H9 (cell line): ENCODE measurements at regions not wholly inside any gene's neighbourhood (a gene's known extent, or its start where the extent isn't known, plus 50 kb on each side); places are given as distances from the start of the nearest gene placed in this dataset.

ENCODE experiments used
- DNase-seq: peaks from one replicate; pipeline ENCODE4 v3.0.0-alpha.2; 2017
- H2AFZ ChIP-seq: one replicate; pipeline ENCODE4 v1.6.1; 2013; ENCODE audit warnings: mild to moderate bottlenecking, low read length, control low read depth, moderate library complexity
- H2AK5ac ChIP-seq: 2 replicates; pipeline ENCODE4 v1.6.1; 2013; ENCODE audit warnings: low read length, control low read depth, mixed read lengths; ENCODE audit not compliant: insufficient read length
- H2BK120ac ChIP-seq: one replicate; pipeline ENCODE4 v1.6.1; 2013; ENCODE audit warnings: low read depth, mild to moderate bottlenecking, low read length, control low read depth, inconsistent platforms; ENCODE audit not compliant: poor library complexity, severe bottlenecking
- H2BK12ac ChIP-seq: 2 replicates; pipeline ENCODE4 v1.6.1; 2013; ENCODE audit warnings: low read length, control low read depth, mixed read lengths, low read depth; ENCODE audit not compliant: insufficient read length
- H2BK15ac ChIP-seq: 2 replicates; pipeline ENCODE4 v1.6.1; 2013; ENCODE audit warnings: low read depth, low read length, control low read depth
- H2BK20ac ChIP-seq: one replicate; pipeline ENCODE4 v1.6.1; 2013; ENCODE audit warnings: low read depth, mild to moderate bottlenecking, low read length, control low read depth, inconsistent platforms; ENCODE audit not compliant: poor library complexity, severe bottlenecking
- H2BK5ac ChIP-seq: 2 replicates; pipeline ENCODE4 v1.6.1; 2013; ENCODE audit warnings: low read length, control low read depth, mixed read lengths; ENCODE audit not compliant: insufficient read length
- H3K14ac ChIP-seq: 2 replicates; pipeline ENCODE4 v1.6.1; 2013; ENCODE audit warnings: low read length, control low read depth; ENCODE audit not compliant: insufficient read depth
- H3K18ac ChIP-seq: 2 replicates; pipeline ENCODE4 v1.6.1; 2013; ENCODE audit warnings: low read depth, mild to moderate bottlenecking, mixed read lengths, low read length, control low read depth; ENCODE audit not compliant: insufficient read length
- H3K23ac ChIP-seq: 2 replicates; pipeline ENCODE4 v1.6.1; 2013; ENCODE audit warnings: low read length, control low read depth, mixed read lengths, low read depth; ENCODE audit not compliant: insufficient read length
- H3K23me2 ChIP-seq: 2 replicates; pipeline ENCODE4 v1.6.1; 2013; ENCODE audit warnings: low read depth, mild to moderate bottlenecking, mixed read lengths, low read length, control low read depth; ENCODE audit not compliant: insufficient read length, poor library complexity, severe bottlenecking
- H3K27ac ChIP-seq: 2 replicates; pipeline ENCODE4 v1.5.1; 2013; ENCODE audit warnings: low read length, control low read depth, mixed read lengths, low read depth; ENCODE audit not compliant: insufficient read length
- H3K27me3 ChIP-seq: 2 replicates; pipeline ENCODE4 v1.6.1; 2013; ENCODE audit warnings: low read length, control low read depth, inconsistent platforms; ENCODE audit not compliant: insufficient read depth
- H3K4ac ChIP-seq: 2 replicates; pipeline ENCODE4 v1.6.1; 2013; ENCODE audit warnings: low read depth, mild to moderate bottlenecking, control low read depth, inconsistent platforms, low read length, moderate library complexity
- H3K4me1 ChIP-seq: 2 replicates; pipeline ENCODE4 v1.6.1; 2013; ENCODE audit warnings: low read length, control low read depth, inconsistent platforms; ENCODE audit not compliant: insufficient read depth
- H3K4me2 ChIP-seq: 2 replicates; pipeline ENCODE4 v1.6.1; 2013; ENCODE audit warnings: low read length, control low read depth, mixed read lengths; ENCODE audit not compliant: insufficient read length, insufficient read depth
- H3K56ac ChIP-seq: 2 replicates; pipeline ENCODE4 v1.6.1; 2013; ENCODE audit warnings: low read depth, mild to moderate bottlenecking, mixed read lengths, low read length, control low read depth; ENCODE audit not compliant: insufficient read length
- H3K79me1 ChIP-seq: 2 replicates; pipeline ENCODE4 v1.6.1; 2013; ENCODE audit warnings: low read depth, mild to moderate bottlenecking, moderate library complexity, low read length, control low read depth, inconsistent platforms; ENCODE audit not compliant: insufficient read depth, poor library complexity, severe bottlenecking
- H3K79me2 ChIP-seq: 2 replicates; pipeline ENCODE4 v1.6.1; 2013; ENCODE audit warnings: low read length, control low read depth, inconsistent platforms; ENCODE audit not compliant: insufficient read depth
- H3K9ac ChIP-seq: 2 replicates; pipeline ENCODE4 v1.6.1; 2013; ENCODE audit warnings: low read length, control low read depth, mixed read lengths; ENCODE audit not compliant: insufficient read length; ENCODE audit errors: extremely low read depth
- H3K9me3 ChIP-seq: one replicate; pipeline ENCODE4 v1.6.1; 2013; ENCODE audit warnings: low read depth, low read length, inconsistent platforms; ENCODE audit not compliant: control insufficient read depth
- H3T11ph ChIP-seq: one replicate; pipeline ENCODE4 v1.6.1; 2013; ENCODE audit warnings: mild to moderate bottlenecking, low read length, control low read depth, inconsistent platforms
- H4K20me1 ChIP-seq: one replicate; pipeline ENCODE4 v1.6.1; 2013; ENCODE audit not compliant: control insufficient read depth, insufficient read length, insufficient read depth
- H4K5ac ChIP-seq: 2 replicates; pipeline ENCODE4 v1.6.1; 2013; ENCODE audit warnings: low read depth, mild to moderate bottlenecking, mixed read lengths, low read length, control low read depth; ENCODE audit not compliant: insufficient read length
- H4K8ac ChIP-seq: replicated peaks from 2 replicates; pipeline ENCODE4 v1.6.1; 2013; ENCODE audit warnings: low read length, control low read depth, mixed read lengths, low read depth; ENCODE audit not compliant: insufficient read length
- H4K91ac ChIP-seq: 2 replicates; pipeline ENCODE4 v1.6.1; 2013; ENCODE audit warnings: low read depth, mild to moderate bottlenecking, moderate library complexity, mixed read lengths, low read length, control low read depth; ENCODE audit not compliant: insufficient read length
- H3K27ac Mint-ChIP-seq, 3 experiments: 2 replicates in 2 of 3; 3 replicates in 1 of 3; pipeline ENCODE4 v1.8.0; 2020 to 2021; ENCODE audit warnings: mixed read lengths in 3 of 3, mild to moderate bottlenecking in 1 of 3, moderate library complexity in 1 of 3
- H3K27me3 Mint-ChIP-seq: 2 replicates; pipeline ENCODE4 v1.8.0; 2021; ENCODE audit warnings: low read depth, mild to moderate bottlenecking, moderate library complexity, mixed read lengths
- H3K36me3 Mint-ChIP-seq, 3 experiments: 2 replicates in 2 of 3; 3 replicates in 1 of 3; pipeline ENCODE4 v1.8.0; 2020 to 2021; ENCODE audit warnings: low read depth in 3 of 3, mixed read lengths in 3 of 3; ENCODE audit not compliant: insufficient read depth in 1 of 3
- H3K4me1 Mint-ChIP-seq, 2 experiments: 2 replicates each; pipeline ENCODE4 v1.8.0; 2020; ENCODE audit warnings: mixed read lengths in 2 of 2
- H3K4me3 Mint-ChIP-seq, 2 experiments: 2 replicates in 1 of 2; 3 replicates in 1 of 2; pipeline ENCODE4 v1.8.0; 2020 to 2021; ENCODE audit warnings: mild to moderate bottlenecking in 2 of 2, mixed read lengths in 2 of 2, moderate library complexity in 1 of 2
- H3K9me3 Mint-ChIP-seq, 2 experiments: 2 replicates in 1 of 2; 3 replicates in 1 of 2; pipeline ENCODE4 v1.8.0; 2020; ENCODE audit warnings: mild to moderate bottlenecking in 2 of 2, mixed read lengths in 2 of 2, moderate library complexity in 1 of 2
- WGBS: extraction: QIAGEN DNeasy Blood & Tissue Kit; methylation state at CpG from one replicate; pipeline ENCODE4 v1.1.7; 2013; ENCODE audit warnings: missing lambda C conversion rate, low lambda C conversion rate, mixed read lengths; ENCODE audit not compliant: insufficient read length; ENCODE audit errors: extremely low coverage; 5-methylcytosine and 5-hydroxymethylcytosine counted together
- TF ChIP-seq, protein P1 (sequence below): fragments of 200-600 bp; sonication (generic); conservative IDR thresholded peaks from 3 replicates; pipeline ENCODE4 v1.8.0; 2021; ENCODE audit warnings: antibody characterized with exemption, mild to moderate bottlenecking

DNA sequence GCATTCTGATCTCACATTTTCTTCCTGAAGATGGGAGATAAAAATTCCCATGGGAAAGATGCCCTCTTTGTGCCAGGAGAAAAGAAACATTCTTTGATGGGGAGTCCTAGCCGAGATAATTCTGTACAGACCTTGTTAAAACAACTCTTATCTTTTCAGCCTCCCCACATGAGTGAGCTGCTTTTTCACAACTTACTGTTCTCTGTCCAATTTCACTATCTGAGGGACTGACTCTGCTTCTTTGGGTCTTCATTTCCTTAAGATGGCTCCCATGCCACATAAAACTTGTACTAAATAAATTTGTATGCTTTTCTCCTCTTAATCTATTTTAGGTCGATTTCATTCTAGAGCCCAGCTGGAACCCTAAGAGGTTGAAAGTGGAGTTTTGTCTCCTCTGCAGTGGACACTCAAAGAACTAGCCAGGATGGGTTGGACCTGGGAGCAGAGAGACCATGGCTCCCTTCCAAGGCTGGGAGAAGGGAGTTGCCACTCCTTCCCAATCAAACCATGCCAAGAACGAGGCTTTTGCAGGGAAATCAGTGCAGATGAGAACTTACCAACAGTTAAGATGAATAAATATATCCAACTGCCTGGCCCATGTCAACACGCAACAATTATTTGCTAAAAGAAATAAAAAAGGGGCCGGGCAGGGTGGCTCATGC is 285.8 kb upstream of the SULF2 start:
- Histone ChIP-seq H3K4me2 (no peak overlapping the region), H3T11ph (no peak overlapping the region), H4K8ac (no peak overlapping the region), H3K27ac (no peak overlapping the region), H3K4ac (no peak overlapping the region), H3K9ac (no peak overlapping the region), H4K20me1 (no peaks in the 10 kb centered on the region), H3K27me3 (no peaks in the 10 kb centered on the region), H3K79me1 (no peaks in the 10 kb centered on the region), H4K5ac (no peak overlapping the region), H2AFZ (no peak overlapping the region), H3K23me2 (no peaks in the 10 kb centered on the region), H4K91ac (no peak overlapping the region), H2BK12ac (no peak overlapping the region), H3K4me1 (no peaks in the 10 kb centered on the region), H3K56ac (no peak overlapping the region), H3K23ac (no peak overlapping the region), H3K9me3 (no peaks in the 10 kb centered on the region), H2BK15ac (no peak overlapping the region), H2BK5ac (no peak overlapping the region), H3K18ac (no peak overlapping the region), H2BK120ac (no peak overlapping the region), H3K79me2 (no peaks in the 10 kb centered on the region), H2BK20ac (no peak overlapping the region), H3K14ac (no peak overlapping the region), H2AK5ac (no peak overlapping the region)
- peak overlapping the region in 1 of 3 experiments; percentile 68; a peak in 1 of 7 replicates for H3K27ac Mint-ChIP-seq
- H3K9me3 Mint-ChIP-seq: peaks cover 0 to 3% of the 10 kb centered on the region in 2 experiments; a peak in 3 of 5 replicates
- peaks cover 0 to 2% (median 0%) of the 10 kb centered on the region in 3 experiments; a peak in 1 of 7 replicates for H3K36me3 Mint-ChIP-seq
- H3K27me3 Mint-ChIP-seq: peaks cover 11% of the 10 kb centered on the region
- H3K4me1 Mint-ChIP-seq: no peaks in the 10 kb centered on the region
- H3K4me3 Mint-ChIP-seq: no peak overlapping the region
- DNase-seq: no peak
- TF ChIP-seq, protein P1, sequence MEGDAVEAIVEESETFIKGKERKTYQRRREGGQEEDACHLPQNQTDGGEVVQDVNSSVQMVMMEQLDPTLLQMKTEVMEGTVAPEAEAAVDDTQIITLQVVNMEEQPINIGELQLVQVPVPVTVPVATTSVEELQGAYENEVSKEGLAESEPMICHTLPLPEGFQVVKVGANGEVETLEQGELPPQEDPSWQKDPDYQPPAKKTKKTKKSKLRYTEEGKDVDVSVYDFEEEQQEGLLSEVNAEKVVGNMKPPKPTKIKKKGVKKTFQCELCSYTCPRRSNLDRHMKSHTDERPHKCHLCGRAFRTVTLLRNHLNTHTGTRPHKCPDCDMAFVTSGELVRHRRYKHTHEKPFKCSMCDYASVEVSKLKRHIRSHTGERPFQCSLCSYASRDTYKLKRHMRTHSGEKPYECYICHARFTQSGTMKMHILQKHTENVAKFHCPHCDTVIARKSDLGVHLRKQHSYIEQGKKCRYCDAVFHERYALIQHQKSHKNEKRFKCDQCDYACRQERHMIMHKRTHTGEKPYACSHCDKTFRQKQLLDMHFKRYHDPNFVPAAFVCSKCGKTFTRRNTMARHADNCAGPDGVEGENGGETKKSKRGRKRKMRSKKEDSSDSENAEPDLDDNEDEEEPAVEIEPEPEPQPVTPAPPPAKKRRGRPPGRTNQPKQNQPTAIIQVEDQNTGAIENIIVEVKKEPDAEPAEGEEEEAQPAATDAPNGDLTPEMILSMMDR: no peak
- WGBS: no CpG with 5 or more reads among the region's 5 CpGs
